DND-41 (cell line): ENCODE measurements at regions not wholly inside any gene's neighbourhood (a gene's known extent, or its start where the extent isn't known, plus 50 kb on each side); places are given as distances from the start of the nearest gene placed in this dataset.

Experiments
- ATAC-seq: fragments of 200-7000 bp; cut with Tn5 transposase; 3 replicates; pipeline ENCODE4 v1.9.1; 2021; ENCODE audit warnings: low read depth; ENCODE audit not compliant: insufficient read depth
- DNase-seq: peaks from one replicate; pipeline ENCODE4 v3.0.0-alpha.2; 2020
- H2AFZ ChIP-seq: 2 replicates; pipeline ENCODE4 v1.6.0; 2012; ENCODE audit warnings: low read depth, low read length
- H3K27ac ChIP-seq: 2 replicates; pipeline ENCODE4 v1.5.1; 2012; ENCODE audit warnings: low read length, inconsistent platforms
- H3K27me3 ChIP-seq: fragments of 200-600 bp; sonication (generic); 2 replicates; pipeline ENCODE4 v1.6.0; 2012; ENCODE audit warnings: low read length, mild to moderate bottlenecking, inconsistent platforms; ENCODE audit not compliant: insufficient read depth, poor library complexity
- H3K36me3 ChIP-seq: 2 replicates; pipeline ENCODE4 v1.5.1; 2012; ENCODE audit warnings: low read length, inconsistent platforms; ENCODE audit not compliant: insufficient read depth
- H3K4me1 ChIP-seq: 2 replicates; pipeline ENCODE4 v1.5.1; 2012; ENCODE audit warnings: mild to moderate bottlenecking, low read length; ENCODE audit not compliant: insufficient read depth
- H3K4me2 ChIP-seq: 2 replicates; pipeline ENCODE4 v1.6.0; 2012; ENCODE audit warnings: mild to moderate bottlenecking, moderate library complexity, low read length, inconsistent platforms; ENCODE audit not compliant: insufficient read depth
- H3K4me3 ChIP-seq, 2 experiments: fragments of 200-600 bp in 1 of 2; shearing (Covaris generic) in 1 of 2; 2 replicates each; pipeline ENCODE4 v1.5.1; 2012 to 2016; ENCODE audit warnings: inconsistent platforms in 2 of 2, low read length in 2 of 2, mild to moderate bottlenecking in 2 of 2, low read depth in 1 of 2, moderate library complexity in 1 of 2
- H3K79me2 ChIP-seq: 2 replicates; pipeline ENCODE4 v1.6.0; 2012; ENCODE audit warnings: low read length, inconsistent platforms; ENCODE audit not compliant: insufficient read depth
- H3K9ac ChIP-seq: 2 replicates; pipeline ENCODE4 v1.6.0; 2012; ENCODE audit warnings: low read depth, mild to moderate bottlenecking, inconsistent platforms, low read length, moderate library complexity
- H3K9me3 ChIP-seq: 2 replicates; pipeline ENCODE4 v1.5.1; 2012; ENCODE audit warnings: low read length, moderate library complexity, mild to moderate bottlenecking, inconsistent platforms; ENCODE audit not compliant: insufficient read depth, severe bottlenecking
- H4K20me1 ChIP-seq: 2 replicates; pipeline ENCODE4 v1.6.0; 2012; ENCODE audit warnings: low read length; ENCODE audit not compliant: insufficient read depth
- CTCF ChIP-seq: IDR thresholded peaks from 2 replicates; pipeline ENCODE4 v1.5.1; 2012; ENCODE audit warnings: borderline replicate concordance, low read length, moderate library complexity, mild to moderate bottlenecking; ENCODE audit not compliant: poor library complexity, severe bottlenecking; ENCODE audit errors: extremely low read depth
- EZH2 ChIP-seq: IDR thresholded peaks from 3 replicates; pipeline ENCODE4 v1.6.1; 2012; ENCODE audit warnings: borderline replicate concordance, low read depth, mild to moderate bottlenecking, moderate library complexity, low read length, inconsistent platforms; ENCODE audit not compliant: severe bottlenecking

GRCh38 chrX:39817754-39818470 lies 279.8 kb downstream of the BCOR start:
- peak overlapping the region; percentile 75 for H3K27ac ChIP-seq
- peaks cover 31% of the 10 kb centered on the region for H3K4me1 ChIP-seq
- no peaks in the 10 kb centered on the region for H4K20me1 ChIP-seq
- H3K9ac ChIP-seq: no peak overlapping the region; the same call in 1 of the 2 replicates
- no peaks in the 10 kb centered on the region for H3K36me3 ChIP-seq
- TF ChIP-seq CTCF: no peak
- no peak for TF ChIP-seq EZH2
- no peak overlapping the region for H3K4me2 ChIP-seq
- H3K4me3 ChIP-seq: no peak overlapping the region
- no peaks in the 10 kb centered on the region for H3K79me2 ChIP-seq
- ATAC-seq (no peak), DNase-seq (no peak)
- no peaks in the 10 kb centered on the region for H3K9me3 ChIP-seq
- H3K27me3 ChIP-seq: no peaks in the 10 kb centered on the region
- no peak overlapping the region for H2AFZ ChIP-seq

DNA sequence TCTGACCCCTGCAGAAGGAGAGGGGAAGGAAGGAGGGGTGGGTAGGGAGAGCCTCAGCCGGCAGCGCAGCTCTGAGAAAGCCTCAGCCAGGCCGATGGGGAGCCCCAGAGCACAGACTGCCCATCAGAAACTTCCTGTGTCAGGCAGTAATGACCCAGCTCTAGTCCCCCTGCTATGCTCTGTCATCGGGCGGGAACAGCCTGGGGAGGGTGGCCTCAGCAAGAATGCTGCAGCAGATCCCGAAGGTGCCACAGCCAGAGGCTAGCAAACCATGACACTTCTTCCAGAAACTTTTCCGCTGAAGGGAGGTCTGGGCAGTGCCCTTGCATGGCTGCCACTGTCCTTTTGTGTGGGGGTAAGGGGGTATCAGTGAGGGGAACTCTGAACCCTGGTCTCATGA lies 279.0 kb downstream of the BCOR start:
- H3K9me3 ChIP-seq: no peaks in the 10 kb centered on the region
- ATAC-seq (no peak), DNase-seq (no peak)
- no peak for TF ChIP-seq CTCF
- TF ChIP-seq EZH2: no peak
- no peak overlapping the region for H3K4me3 ChIP-seq
- H3K27me3 ChIP-seq: no peaks in the 10 kb centered on the region
- H3K36me3 ChIP-seq: no peaks in the 10 kb centered on the region
- H3K4me2 ChIP-seq: no peak overlapping the region
- H4K20me1 ChIP-seq: no peaks in the 10 kb centered on the region
- H3K27ac ChIP-seq: no peak overlapping the region
- H3K4me1 ChIP-seq: peaks cover 31% of the 10 kb centered on the region
- no peak overlapping the region for H2AFZ ChIP-seq
- H3K79me2 ChIP-seq: no peaks in the 10 kb centered on the region
- no peak overlapping the region for H3K9ac ChIP-seq

- Histone ChIP-seq H3K4me1 (peaks cover 29% of the 10 kb centered on the region), H3K4me3 (no peak overlapping the region), H4K20me1 (no peaks in the 10 kb centered on the region), H3K9ac (no peak overlapping the region), H3K4me2 (no peak overlapping the region), H3K9me3 (no peaks in the 10 kb centered on the region), H3K36me3 (no peaks in the 10 kb centered on the region), H3K79me2 (no peaks in the 10 kb centered on the region), H2AFZ (no peak overlapping the region), H3K27ac (no peak overlapping the region), H3K27me3 (no peaks in the 10 kb centered on the region)
- ATAC-seq (no peak), DNase-seq (no peak)
- no peak for TF ChIP-seq EZH2
- no peak for TF ChIP-seq CTCF
These were observed 277.6 kb downstream of the BCOR start for GRCh38 chrX:39819921-39820849.
